Mesendoderm (in vitro differentiated cells): ENCODE measurements at regions not wholly inside any gene's neighbourhood (a gene's known extent, or its start where the extent isn't known, plus 50 kb on each side); places are given as distances from the start of the nearest gene placed in this dataset.

ENCODE experiments used
- DNase-seq: peaks from one replicate; pipeline ENCODE4 v3.0.0; 2013
- H2AK5ac ChIP-seq: 2 replicates; pipeline ENCODE4 v1.6.1; 2013; ENCODE audit warnings: low read length, inconsistent platforms
- H2BK120ac ChIP-seq: 2 replicates; pipeline ENCODE4 v1.6.1; 2013; ENCODE audit warnings: low read depth, mild to moderate bottlenecking, low read length, moderate library complexity, mixed read lengths
- H2BK15ac ChIP-seq: replicated peaks from 2 replicates; pipeline ENCODE4 v1.6.1; 2013; ENCODE audit warnings: low read depth, mild to moderate bottlenecking, moderate library complexity
- H2BK5ac ChIP-seq: 2 replicates; pipeline ENCODE4 v1.6.1; 2013; ENCODE audit warnings: low read length, inconsistent platforms
- H3K18ac ChIP-seq: 2 replicates; pipeline ENCODE4 v1.6.1; 2013; ENCODE audit warnings: mild to moderate bottlenecking, low read length, mixed read lengths
- H3K23ac ChIP-seq: one replicate; pipeline ENCODE4 v1.6.1; 2013; ENCODE audit warnings: low read length
- H3K27ac ChIP-seq: 2 replicates; pipeline ENCODE4 v1.5.1; 2013; ENCODE audit warnings: low read depth, mild to moderate bottlenecking, inconsistent platforms, low read length, moderate library complexity
- H3K27me3 ChIP-seq: 2 replicates; pipeline ENCODE4 v1.6.1; 2013; ENCODE audit warnings: low read length, control low read depth, mild to moderate bottlenecking, inconsistent platforms; ENCODE audit not compliant: insufficient read depth, poor library complexity
- H3K36me3 ChIP-seq: 2 replicates; pipeline ENCODE4 v1.6.1; 2013; ENCODE audit warnings: low read length, inconsistent platforms; ENCODE audit not compliant: control insufficient read depth, insufficient read depth
- H3K4ac ChIP-seq: one replicate; pipeline ENCODE4 v1.6.1; 2013; ENCODE audit warnings: low read depth, mild to moderate bottlenecking, low read length, moderate library complexity
- H3K4me1 ChIP-seq: 2 replicates; pipeline ENCODE4 v1.6.1; 2013; ENCODE audit warnings: low read depth, low read length, inconsistent platforms; ENCODE audit not compliant: control insufficient read depth
- H3K4me2 ChIP-seq: 2 replicates; pipeline ENCODE4 v1.6.1; 2013; ENCODE audit warnings: low read length
- H3K4me3 ChIP-seq: 2 replicates; pipeline ENCODE4 v1.5.1; 2013; ENCODE audit warnings: mild to moderate bottlenecking, low read length
- H3K56ac ChIP-seq: one replicate; pipeline ENCODE4 v1.6.1; 2013; ENCODE audit warnings: low read length
- H3K79me1 ChIP-seq: 2 replicates; pipeline ENCODE4 v1.6.1; 2013; ENCODE audit warnings: low read length, inconsistent platforms
- H3K79me2 ChIP-seq: 2 replicates; pipeline ENCODE4 v1.6.1; 2013; ENCODE audit warnings: mild to moderate bottlenecking, low read length; ENCODE audit not compliant: control insufficient read depth, insufficient read depth
- H3K9ac ChIP-seq: 2 replicates; pipeline ENCODE4 v1.6.1; 2013; ENCODE audit warnings: low read length, inconsistent platforms
- H4K5ac ChIP-seq: one replicate; pipeline ENCODE4 v1.6.1; 2013; ENCODE audit warnings: low read length
- H4K8ac ChIP-seq: one replicate; pipeline ENCODE4 v1.6.1; 2013; ENCODE audit warnings: low read depth, mild to moderate bottlenecking, control low read depth, low read length, moderate library complexity
- WGBS: extraction: QIAGEN DNeasy Blood & Tissue Kit; methylation state at CpG from one replicate; pipeline ENCODE4 v1.1.7; 2013; ENCODE audit warnings: low lambda C conversion rate, missing lambda C conversion rate; ENCODE audit not compliant: insufficient coverage; ENCODE audit errors: extremely low coverage; 5-methylcytosine and 5-hydroxymethylcytosine counted together

GRCh38 chr10:129275886-129276285 lies 191.2 kb upstream of the MGMT start:
- Histone ChIP-seq H3K4me3 (no peak overlapping the region), H3K4me2 (no peak overlapping the region), H3K36me3 (no peaks in the 10 kb centered on the region), H3K23ac (no peak overlapping the region), H4K5ac (no peak overlapping the region), H3K56ac (no peak overlapping the region), H3K18ac (no peak overlapping the region), H3K27ac (no peak overlapping the region), H3K79me2 (no peaks in the 10 kb centered on the region), H2BK120ac (no peak overlapping the region), H4K8ac (no peak overlapping the region), H3K4ac (no peak overlapping the region), H2BK15ac (no peak overlapping the region), H2AK5ac (no peak overlapping the region), H3K9ac (no peak overlapping the region), H3K79me1 (no peaks in the 10 kb centered on the region), H2BK5ac (no peak overlapping the region), H3K4me1 (no peaks in the 10 kb centered on the region), H3K27me3 (no peaks in the 10 kb centered on the region)
- WGBS, result no CpG with 5 or more reads among the region's 9 CpGs
- DNase-seq, result no peak

GRCh38 chr10:129277084-129277483 lies 190.0 kb upstream of the MGMT start:
- no peaks in the 10 kb centered on the region for H3K79me1 ChIP-seq
- H3K4me1 ChIP-seq, result no peaks in the 10 kb centered on the region
- no peak overlapping the region for H4K5ac ChIP-seq
- no peak overlapping the region for H4K8ac ChIP-seq
- no peak overlapping the region for H2BK5ac ChIP-seq
- H2BK15ac ChIP-seq, result no peak overlapping the region
- no peak overlapping the region for H3K4ac ChIP-seq
- H3K23ac ChIP-seq, result no peak overlapping the region
- no peaks in the 10 kb centered on the region for H3K36me3 ChIP-seq
- H3K4me3 ChIP-seq, result no peak overlapping the region
- H2BK120ac ChIP-seq, result no peak overlapping the region
- no peaks in the 10 kb centered on the region for H3K27me3 ChIP-seq
- H3K79me2 ChIP-seq, result no peaks in the 10 kb centered on the region
- no peak overlapping the region for H3K4me2 ChIP-seq
- no peak for DNase-seq
- no peak overlapping the region for H3K56ac ChIP-seq
- H3K18ac ChIP-seq, result no peak overlapping the region
- WGBS, result no CpG with 5 or more reads among the region's 13 CpGs
- no peak overlapping the region for H2AK5ac ChIP-seq
- H3K9ac ChIP-seq, result no peak overlapping the region
- no peak overlapping the region for H3K27ac ChIP-seq

- Histone ChIP-seq H3K4me2 (no peak overlapping the region), H3K9ac (no peak overlapping the region), H3K36me3 (no peaks in the 10 kb centered on the region), H2BK5ac (no peak overlapping the region), H3K27ac (no peak overlapping the region), H3K79me1 (no peaks in the 10 kb centered on the region), H3K18ac (no peak overlapping the region), H3K4me1 (no peaks in the 10 kb centered on the region), H4K5ac (no peak overlapping the region), H2BK15ac (no peak overlapping the region), H3K23ac (no peak overlapping the region), H2BK120ac (no peak overlapping the region), H3K4ac (no peak overlapping the region), H3K79me2 (no peaks in the 10 kb centered on the region), H3K56ac (no peak overlapping the region), H3K4me3 (no peak overlapping the region), H4K8ac (no peak overlapping the region), H3K27me3 (no peaks in the 10 kb centered on the region), H2AK5ac (no peak overlapping the region)
- no CpG with 5 or more reads among the region's 16 CpGs for WGBS
- no peak for DNase-seq
Measured at GRCh38 chr10:129277841-129278240, 189.2 kb upstream of the MGMT start.

- H2BK120ac ChIP-seq, result no peak overlapping the region
- no peak overlapping the region for H3K18ac ChIP-seq
- no peak overlapping the region for H3K56ac ChIP-seq
- no peak overlapping the region for H3K23ac ChIP-seq
- no peak for DNase-seq
- H4K8ac ChIP-seq, result no peak overlapping the region
- no peaks in the 10 kb centered on the region for H3K79me1 ChIP-seq
- H3K27ac ChIP-seq, result no peak overlapping the region
- H3K36me3 ChIP-seq, result no peaks in the 10 kb centered on the region
- no peak overlapping the region for H3K4me2 ChIP-seq
- H3K4ac ChIP-seq, result no peak overlapping the region
- no peak overlapping the region for H4K5ac ChIP-seq
- no peaks in the 10 kb centered on the region for H3K27me3 ChIP-seq
- WGBS, result no CpG with 5 or more reads among the region's 3 CpGs
- no peak overlapping the region for H2BK5ac ChIP-seq
- H3K4me1 ChIP-seq, result no peaks in the 10 kb centered on the region
- H3K9ac ChIP-seq, result no peak overlapping the region
- H2BK15ac ChIP-seq, result no peak overlapping the region
- H3K4me3 ChIP-seq, result no peak overlapping the region
- H3K79me2 ChIP-seq, result no peaks in the 10 kb centered on the region
- no peak overlapping the region for H2AK5ac ChIP-seq
Measured at GRCh38 chr10:129278686-129279085, 188.4 kb upstream of the MGMT start.

- Histone ChIP-seq H3K79me2 (no peaks in the 10 kb centered on the region), H2BK15ac (no peak overlapping the region), H3K4me2 (no peak overlapping the region), H3K36me3 (no peaks in the 10 kb centered on the region), H4K5ac (no peak overlapping the region), H3K4me1 (no peaks in the 10 kb centered on the region), H3K27ac (no peak overlapping the region), H3K27me3 (no peaks in the 10 kb centered on the region), H4K8ac (no peak overlapping the region), H3K9ac (no peak overlapping the region), H3K79me1 (no peaks in the 10 kb centered on the region), H2BK5ac (no peak overlapping the region), H2BK120ac (no peak overlapping the region), H3K18ac (no peak overlapping the region), H2AK5ac (no peak overlapping the region), H3K23ac (no peak overlapping the region), H3K56ac (no peak overlapping the region), H3K4ac (no peak overlapping the region), H3K4me3 (no peak overlapping the region)
- DNase-seq, result no peak
- 100% methylated on average over 4 of the region's 11 CpGs for WGBS
Measured at GRCh38 chr10:129279446-129280154, 187.4 kb upstream of the MGMT start.

GRCh38 chr10:129280155-129280502 lies 186.9 kb upstream of the MGMT start:
- Histone ChIP-seq H3K4ac (no peak overlapping the region), H3K56ac (no peak overlapping the region), H3K36me3 (no peaks in the 10 kb centered on the region), H3K23ac (no peak overlapping the region), H3K79me1 (no peaks in the 10 kb centered on the region), H4K5ac (no peak overlapping the region), H2BK5ac (no peak overlapping the region), H3K18ac (no peak overlapping the region), H3K27me3 (no peaks in the 10 kb centered on the region), H3K4me3 (no peak overlapping the region), H3K4me1 (no peaks in the 10 kb centered on the region), H2BK15ac (no peak overlapping the region), H2AK5ac (no peak overlapping the region), H2BK120ac (no peak overlapping the region), H3K9ac (no peak overlapping the region), H3K79me2 (no peaks in the 10 kb centered on the region), H4K8ac (no peak overlapping the region), H3K4me2 (no peak overlapping the region), H3K27ac (no peak overlapping the region)
- no CpG with 5 or more reads among the region's 1 CpG for WGBS
- no peak for DNase-seq
